Lung (tissue), 11 donors: ENCODE measurements at regions not wholly inside any gene's neighbourhood (a gene's known extent, or its start where the extent isn't known, plus 50 kb on each side); places are given as distances from the start of the nearest gene placed in this dataset.
A peak's percentile ranks its signal among the peaks of the same experiment; 100 is the strongest.

Experiments used
- ATAC-seq: fragments of 200-7000 bp; cut with Tn5 transposase; one replicate; pipeline ENCODE4 v1.9.1; 2020; ENCODE audit warnings: moderate number of reproducible peaks; ENCODE audit not compliant: insufficient read depth, low FRiP score
- DNase-seq, 3 donors: peaks; one replicate each; pipeline ENCODE4 v3.0.0-alpha.2; 2013 to 2017
- H3K27ac ChIP-seq, 2 donors: one replicate each; pipeline ENCODE4 v1.5.1; 2013; ENCODE audit warnings: mild to moderate bottlenecking in 2 of 2, moderate library complexity in 2 of 2, control low read depth in 1 of 2, inconsistent platforms in 1 of 2, low read depth in 1 of 2, low read length in 1 of 2
- H3K27me3 ChIP-seq, 3 donors: one replicate each; pipeline ENCODE4 v1.5.1; 2013; ENCODE audit warnings: low read length in 2 of 3; ENCODE audit not compliant: control insufficient read depth in 3 of 3, insufficient read depth in 3 of 3
- H3K36me3 ChIP-seq, 4 donors: one replicate each; pipeline ENCODE4 v1.5.1; 2013; ENCODE audit warnings: low read length in 4 of 4, mild to moderate bottlenecking in 1 of 4, moderate library complexity in 1 of 4; ENCODE audit not compliant: control insufficient read depth in 4 of 4, insufficient read depth in 4 of 4
- H3K4me1 ChIP-seq, 5 donors: one replicate each; pipeline ENCODE4 v1.5.1; 2013; ENCODE audit warnings: low read length in 5 of 5, mild to moderate bottlenecking in 2 of 5, moderate library complexity in 1 of 5; ENCODE audit not compliant: control insufficient read depth in 5 of 5, insufficient read depth in 5 of 5
- H3K4me3 ChIP-seq: one replicate; pipeline ENCODE4 v1.5.1; 2013; ENCODE audit warnings: mild to moderate bottlenecking, control low read depth, moderate library complexity
- H3K9ac ChIP-seq, 2 donors: one replicate each; pipeline ENCODE4 v1.5.1; 2013; ENCODE audit warnings: low read length in 2 of 2, control low read depth in 1 of 2; ENCODE audit not compliant: insufficient read depth in 1 of 2
- H3K9me3 ChIP-seq, 4 donors: one replicate each; pipeline ENCODE4 v1.5.1; 2013; ENCODE audit warnings: low read length in 3 of 4, mild to moderate bottlenecking in 1 of 4, moderate library complexity in 1 of 4; ENCODE audit not compliant: control insufficient read depth in 4 of 4, insufficient read depth in 3 of 4
- CTCF ChIP-seq: IDR thresholded peaks from 2 replicates; pipeline ENCODE4 v1.5.1; 2012; ENCODE audit warnings: mild to moderate bottlenecking; ENCODE audit errors: control extremely low read depth, extremely low read depth
- WGBS, 2 donors: extraction: QIAGEN DNeasy Blood & Tissue Kit; methylation state at CpG; one replicate each; pipeline ENCODE4 v1.1.7; 2013; 5-methylcytosine and 5-hydroxymethylcytosine counted together
- donor health status: control.
- donor health status: control.
- donor health status: Bipolar disorder and iron deficiency.
- donor health status: healthy.
- donor health status: DM: yes; HTN: yes; CAD: no.

- TF ChIP-seq CTCF = no peak
- Histone ChIP-seq H3K9me3 (peaks cover 0 to 7% (median under 1%) of the 10 kb centered on the region in 4 donors), H3K36me3 (no peaks in the 10 kb centered on the region), H3K27me3 (no peaks in the 10 kb centered on the region), H3K27ac (no peak overlapping the region), H3K4me3 (no peak overlapping the region), H3K4me1 (no peaks in the 10 kb centered on the region), H3K9ac (no peak overlapping the region)
- 85 to 89% methylated on average over 5 of the region's 5 CpGs for WGBS, 2 donors
- ATAC-seq (no peak), DNase-seq (no peak)
These were observed 755.0 kb downstream of the DIAPH3 start for GRCh38 chr13:59408738-59409137.

DNA sequence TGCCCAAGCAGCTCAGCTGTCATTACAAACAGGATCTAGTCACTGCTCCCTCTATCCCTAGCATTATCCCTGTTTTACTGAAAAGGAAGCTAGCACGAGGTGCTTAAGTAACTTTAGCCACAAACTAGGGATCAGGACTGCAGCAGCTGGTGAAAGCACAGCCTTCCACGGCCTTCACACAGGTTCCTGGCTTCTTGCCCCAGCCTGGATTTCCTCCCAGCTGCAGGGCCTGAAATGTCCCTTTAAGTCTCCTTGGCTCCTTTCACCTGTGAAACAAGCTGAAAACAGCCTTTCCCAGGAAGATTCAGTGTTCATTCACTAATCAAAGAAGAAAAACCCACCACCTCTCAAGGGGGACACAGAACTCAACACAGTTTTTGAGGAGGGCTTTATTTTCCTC, 754.5 kb downstream of the DIAPH3 start:
- H3K9me3 ChIP-seq = peaks cover 0 to 7% (median under 1%) of the 10 kb centered on the region in 4 donors
- DNase-seq (peak in 2 of 3 donors; percentile 23 to 59), ATAC-seq (no peak)
- no peak overlapping the region for H3K9ac ChIP-seq
- 16 to 57% methylated on average over 2 of the region's 2 CpGs for WGBS, 2 donors
- no peak overlapping the region for H3K4me3 ChIP-seq
- H3K27ac ChIP-seq = no peak overlapping the region
- no peaks in the 10 kb centered on the region for H3K27me3 ChIP-seq
- no peaks in the 10 kb centered on the region for H3K36me3 ChIP-seq
- H3K4me1 ChIP-seq = no peaks in the 10 kb centered on the region
- no peak for TF ChIP-seq CTCF

DNA sequence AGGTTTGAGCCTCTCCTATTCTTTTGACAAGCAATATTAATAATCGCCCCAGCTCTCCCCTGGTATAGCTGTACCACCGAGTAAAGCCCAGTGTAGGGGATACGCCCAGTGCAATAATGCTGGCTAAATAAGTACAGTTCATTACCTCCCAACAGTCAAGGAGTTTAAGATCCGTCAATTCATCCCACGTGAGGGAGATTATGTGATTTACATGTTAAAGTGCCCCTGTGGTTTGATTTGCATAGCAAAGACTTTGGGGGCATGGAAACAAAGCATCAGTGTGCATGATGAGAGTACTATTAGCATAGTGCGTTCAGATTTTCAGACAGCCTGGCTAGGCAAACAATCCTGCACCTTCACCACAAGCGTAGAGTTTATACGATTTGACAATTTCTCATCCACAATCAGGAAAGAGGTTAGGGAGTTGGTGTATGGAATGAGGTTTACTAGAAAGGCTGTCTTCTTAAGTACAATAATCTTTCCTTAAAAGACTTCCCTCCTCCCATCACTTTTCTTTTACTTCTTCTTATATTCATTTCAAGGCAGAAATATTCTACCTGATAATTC, 754.0 kb downstream of the DIAPH3 start:
- H3K27ac ChIP-seq = no peak overlapping the region
- no peaks in the 10 kb centered on the region for H3K4me1 ChIP-seq
- H3K36me3 ChIP-seq = no peaks in the 10 kb centered on the region
- ATAC-seq (no peak), DNase-seq (no peak)
- H3K4me3 ChIP-seq = no peak overlapping the region
- 76 to 88% methylated on average over 8 of the region's 8 CpGs for WGBS, 2 donors
- no peak for TF ChIP-seq CTCF
- peaks cover 0 to 7% (median under 1%) of the 10 kb centered on the region in 4 donors for H3K9me3 ChIP-seq
- no peaks in the 10 kb centered on the region for H3K27me3 ChIP-seq
- H3K9ac ChIP-seq = no peak overlapping the region

- no peak for DNase-seq
- H3K9me3 ChIP-seq = no peaks in the 10 kb centered on the region
- H3K36me3 ChIP-seq = no peaks in the 10 kb centered on the region
- no peak for TF ChIP-seq CTCF
- H3K27ac ChIP-seq = no peak overlapping the region
- peaks cover 0 to 8% (median 0%) of the 10 kb centered on the region in 5 donors for H3K4me1 ChIP-seq
- ATAC-seq = peak; percentile 69
- H3K27me3 ChIP-seq = no peaks in the 10 kb centered on the region
- no peak overlapping the region for H3K4me3 ChIP-seq
- no peak overlapping the region for H3K9ac ChIP-seq
These were observed 750.6 kb downstream of the DIAPH3 start for GRCh38 chr13:59413126-59413525.
